Ovary (tissue), 3 donors: ENCODE measurements at regions not wholly inside any gene's neighbourhood (a gene's known extent, or its start where the extent isn't known, plus 50 kb on each side); places are given as distances from the start of the nearest gene placed in this dataset.

Source experiments
- CTCF ChIP-seq, 3 donors: fragments of 450-650 bp in 2 of 3; fragments of 200-600 bp in 1 of 3; IDR thresholded peaks; one replicate each; pipeline versions ENCODE4 v1.5.1 to v1.8.0; 2016 to 2022; ENCODE audit warnings: antibody characterized with exemption in 3 of 3, mild to moderate bottlenecking in 1 of 3
- EP300 ChIP-seq: sonication (generic); formaldehyde crosslinking; IDR thresholded peaks from one replicate; pipeline ENCODE4 v1.6.1; 2017; ENCODE audit warnings: antibody characterized with exemption
- donor health status: DM: no; HTN: no; CAD: no.

- no peak for TF ChIP-seq CTCF (IDR thresholded peaks at IDR 0.05)
- TF ChIP-seq EP300, result no peak
Observed at GRCh38 chr18:76102156-76102555, 392.9 kb downstream of the ZNF516 start.
